Neural cell (in vitro differentiated cells): ENCODE measurements at regions not wholly inside any gene's neighbourhood (a gene's known extent, or its start where the extent isn't known, plus 50 kb on each side); places are given as distances from the start of the nearest gene placed in this dataset.

Source experiments
- CTCF ChIP-seq: fragments of 450-650 bp; IDR thresholded peaks from 2 replicates; pipeline ENCODE4 v1.5.1; 2014; ENCODE audit warnings: antibody characterized with exemption, mild to moderate bottlenecking, moderate library complexity; ENCODE audit not compliant: poor library complexity, severe bottlenecking
- EZH2 ChIP-seq: fragments of 200-600, 300-800 bp; shearing (Covaris generic), sonication (generic); IDR thresholded peaks from 2 replicates; pipeline ENCODE4 v1.6.1; 2014; ENCODE audit warnings: antibody characterized with exemption, low read length, borderline replicate concordance, mild to moderate bottlenecking; ENCODE audit not compliant: insufficient read depth, poor library complexity, severe bottlenecking
- MXI1 ChIP-seq: fragments of 450-650 bp; conservative IDR thresholded peaks from 2 replicates; pipeline ENCODE4 v1.6.1; 2014; ENCODE audit warnings: antibody characterized with exemption, mild to moderate bottlenecking; ENCODE audit not compliant: poor library complexity, severe bottlenecking
- POLR2AphosphoS5 ChIP-seq: IDR thresholded peaks from 2 replicates; pipeline ENCODE4 v1.6.1; 2012
- TAF1 ChIP-seq: IDR thresholded peaks from 2 replicates; pipeline ENCODE4 v1.6.1; 2012; ENCODE audit warnings: low read depth

- TF ChIP-seq CTCF: no peak
- TF ChIP-seq EZH2: no peak
- TF ChIP-seq POLR2AphosphoS5: no peak
- no peak for TF ChIP-seq TAF1
- TF ChIP-seq MXI1: no peak
Observed at GRCh38 chr3:164514576-164514975, 563.7 kb downstream of the SI start.
